ENCODE measurements at regions not wholly inside any gene's neighbourhood (a gene's known extent, or its start where the extent isn't known, plus 50 kb on each side); places are given as distances from the start of the nearest gene placed in this dataset.

GRCh38 chr3:59546522-59546921 lies 496.7 kb upstream of the CFAP20DC start:
- no peak for DNase-seq (ENCODE audit: low spot score)

- DNase-seq (ENCODE audit: low spot score): no peak
Observed at GRCh38 chr3:59545374-59545773, 495.5 kb upstream of the CFAP20DC start.

GRCh38 chr3:59542276-59542675 lies 492.5 kb upstream of the CFAP20DC start:
- DNase-seq (ENCODE audit: low spot score): no peak

- no peak for DNase-seq (ENCODE audit: low spot score)
Observed at GRCh38 chr3:59540696-59541095, 490.9 kb upstream of the CFAP20DC start.

- DNase-seq (ENCODE audit: low spot score): no peak
Observed at GRCh38 chr3:59540241-59540640, 490.4 kb upstream of the CFAP20DC start.

- no peak for DNase-seq (ENCODE audit: low spot score)
Observed at GRCh38 chr3:59538753-59539432, 489.1 kb upstream of the CFAP20DC start.

GRCh38 chr3:59535791-59536221 lies 486.0 kb upstream of the CFAP20DC start:
- no peak for DNase-seq (ENCODE audit: low spot score)

- no peak for DNase-seq (ENCODE audit: low spot score)
Observed at GRCh38 chr3:59531994-59532393, 482.2 kb upstream of the CFAP20DC start.

GRCh38 chr3:59531066-59531745 lies 481.4 kb upstream of the CFAP20DC start:
- DNase-seq (ENCODE audit: low spot score): no peak

- DNase-seq (ENCODE audit: low spot score): no peak
Observed at GRCh38 chr3:59528251-59528650, 478.4 kb upstream of the CFAP20DC start.

- no peak for DNase-seq (ENCODE audit: low spot score)
Observed at GRCh38 chr3:59527493-59527892, 477.7 kb upstream of the CFAP20DC start.

- no peak for DNase-seq (ENCODE audit: low spot score)
Observed at GRCh38 chr3:59526999-59527398, 477.2 kb upstream of the CFAP20DC start.

- no peak for DNase-seq (ENCODE audit: low spot score)
Observed at GRCh38 chr3:59522550-59522949, 472.7 kb upstream of the CFAP20DC start.

- DNase-seq (ENCODE audit: low spot score): no peak
Observed at GRCh38 chr3:59519094-59519493, 469.3 kb upstream of the CFAP20DC start.

GRCh38 chr3:59518283-59519055 lies 468.6 kb upstream of the CFAP20DC start:
- no peak for DNase-seq (ENCODE audit: low spot score)

GRCh38 chr3:59517388-59517787 lies 467.6 kb upstream of the CFAP20DC start:
- DNase-seq (ENCODE audit: low spot score): no peak

- no peak for DNase-seq (ENCODE audit: low spot score)
Observed at GRCh38 chr3:59515966-59516365, 466.1 kb upstream of the CFAP20DC start.

GRCh38 chr3:59514865-59515482 lies 465.1 kb upstream of the CFAP20DC start:
- no peak for DNase-seq (ENCODE audit: low spot score)

- no peak for DNase-seq (ENCODE audit: low spot score)
Observed at GRCh38 chr3:59513570-59513969, 463.7 kb upstream of the CFAP20DC start.

- DNase-seq (ENCODE audit: low spot score): no peak
Observed at GRCh38 chr3:59512066-59512465, 462.2 kb upstream of the CFAP20DC start.

GRCh38 chr3:59510576-59510975 lies 460.8 kb upstream of the CFAP20DC start:
- no peak for DNase-seq (ENCODE audit: low spot score)

- DNase-seq (ENCODE audit: low spot score): no peak
Observed at GRCh38 chr3:59508273-59508672, 458.4 kb upstream of the CFAP20DC start.

Data from HT-29 (cell line).